ENCODE measurements at regions not wholly inside any gene's neighbourhood (a gene's known extent, or its start where the extent isn't known, plus 50 kb on each side); places are given as distances from the start of the nearest gene placed in this dataset.

DNA sequence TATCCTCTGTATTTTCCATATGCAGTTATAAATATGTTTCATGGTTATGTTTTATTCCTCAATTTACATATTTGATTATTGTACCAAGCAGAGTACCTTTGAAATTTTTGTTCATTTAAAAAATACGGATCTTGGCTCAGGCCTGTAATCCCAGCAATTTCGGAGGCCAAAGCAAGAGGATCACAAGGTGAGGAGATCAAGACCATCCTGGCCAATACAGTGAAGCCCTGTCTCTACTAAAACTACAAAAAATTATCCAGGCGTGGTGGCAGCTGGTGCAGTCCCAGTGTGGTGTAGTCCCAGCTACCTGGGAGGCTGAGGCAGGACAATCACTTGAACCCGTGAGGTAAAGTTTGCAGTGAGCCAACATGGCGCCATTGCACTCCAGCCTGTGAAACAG lies 251.2 kb upstream of the TPTE start:
- DNase-seq (ENCODE audit: low read depth) = peak; percentile 49

DNA sequence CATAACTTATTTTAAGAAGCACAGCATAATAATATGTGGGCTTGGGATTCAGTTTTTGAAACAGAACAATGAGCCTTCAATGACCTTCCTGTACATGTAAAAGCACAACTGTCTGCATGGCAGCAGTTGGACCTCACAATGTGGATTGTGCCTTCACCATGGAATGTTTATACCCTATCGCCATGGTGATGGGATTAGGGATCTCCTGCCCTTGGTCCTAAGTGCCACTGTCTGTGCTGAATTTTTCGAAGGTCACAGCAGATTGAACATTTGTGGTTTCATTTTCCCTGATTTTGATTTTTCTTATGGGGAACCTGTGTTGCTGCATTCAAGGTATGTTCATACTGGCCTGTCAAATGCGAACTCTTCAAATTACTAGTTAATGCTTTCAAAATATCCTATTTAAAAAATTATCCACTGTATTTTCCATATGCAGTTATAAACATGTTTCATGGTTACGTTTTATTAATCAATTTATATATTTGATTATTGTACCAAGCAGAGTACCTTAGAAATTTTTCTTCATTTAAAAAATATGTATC lies 249.6 kb upstream of the TPTE start:
- DNase-seq (ENCODE audit: low read depth) = peak; percentile 16

- peak; percentile 35 for DNase-seq (ENCODE audit: low read depth)
These were observed 249.2 kb upstream of the TPTE start for GRCh38 chr21:10272216-10272615.

GRCh38 chr21:10273196-10273595 lies 248.2 kb upstream of the TPTE start:
- DNase-seq (ENCODE audit: low read depth) = no peak

DNA sequence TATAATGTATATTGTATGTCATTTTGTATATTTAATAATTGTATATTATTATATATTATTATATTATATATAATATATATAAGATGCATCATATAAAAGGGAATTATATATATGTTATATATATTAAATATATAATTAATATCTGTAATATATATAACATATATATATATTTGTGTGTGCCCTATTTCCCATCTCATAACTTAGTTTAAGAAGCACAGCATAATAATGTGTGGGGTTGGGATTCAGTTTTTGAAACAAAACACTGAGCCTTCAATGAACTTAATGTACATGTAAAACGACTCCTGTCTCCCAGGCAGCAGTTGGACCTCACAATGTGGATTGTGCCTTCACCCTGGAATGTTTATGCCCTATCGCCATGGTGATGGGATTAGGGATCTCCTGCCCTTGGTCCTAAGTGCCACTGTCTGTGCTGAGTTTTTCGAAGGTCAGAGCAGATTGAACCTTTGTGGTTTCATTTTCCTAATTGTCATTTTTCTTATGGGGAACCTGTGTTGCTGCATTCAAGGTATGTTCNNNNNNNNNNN lies 247.5 kb upstream of the TPTE start:
- DNase-seq (ENCODE audit: low read depth) = peak; percentile 15
